GM12878 (cell line): ENCODE measurements at regions not wholly inside any gene's neighbourhood (a gene's known extent, or its start where the extent isn't known, plus 50 kb on each side); places are given as distances from the start of the nearest gene placed in this dataset.

Experiments
- BRCA1 ChIP-seq: IDR thresholded peaks from 2 replicates; pipeline ENCODE4 v1.6.1; 2011; ENCODE audit warnings: low read depth, low read length, improper control_type of control experiment
- CREB1 ChIP-seq: IDR thresholded peaks from 2 replicates; pipeline ENCODE4 v1.6.1; 2012; ENCODE audit warnings: low read depth, mild to moderate bottlenecking, inconsistent platforms
- EP300 ChIP-seq, 2 experiments: fragments of 150-350 bp in 1 of 2; IDR thresholded peaks; 2 replicates each; pipeline ENCODE4 v1.6.1; 2011 to 2012; ENCODE audit warnings: low read depth in 2 of 2, low read length in 2 of 2, borderline replicate concordance in 1 of 2, improper control_type of control experiment in 1 of 2, inconsistent platforms in 1 of 2; ENCODE audit not compliant: control insufficient read depth in 1 of 2
- EZH2 ChIP-seq: IDR thresholded peaks from 2 replicates; pipeline ENCODE4 v1.6.1; 2012; ENCODE audit warnings: low read depth, mild to moderate bottlenecking, control low read depth, inconsistent platforms, low read length, borderline replicate concordance; ENCODE audit not compliant: control insufficient read depth
- HSF1 ChIP-seq: fragments of 150-350 bp; IDR thresholded peaks from 2 replicates; pipeline ENCODE4 v1.6.1; 2014; ENCODE audit warnings: mild to moderate bottlenecking, low read depth, low read length
- NFYB ChIP-seq: IDR thresholded peaks from 2 replicates; pipeline ENCODE4 v1.6.1; 2011; ENCODE audit warnings: low read depth, mild to moderate bottlenecking, low read length, improper control_type of control experiment, moderate library complexity; ENCODE audit not compliant: insufficient read depth
- TF ChIP-seq, protein P1 (sequence below): IDR thresholded peaks from 2 replicates; pipeline ENCODE4 v1.6.1; 2012; ENCODE audit warnings: low read depth, low read length, improper control_type of control experiment

- TF ChIP-seq EZH2 (no peak), BRCA1 (no peak), HSF1 (no peak), CREB1 (no peak), EP300 (IDR thresholded peaks at IDR 0.05; ENCODE audit: borderline replicate concordance in 1 of 2, control insufficient read depth in 1 of 2, low read depth in 2 of 2, low read length in 2 of 2) (no peak), NFYB (no peak)
- TF ChIP-seq, protein P1, sequence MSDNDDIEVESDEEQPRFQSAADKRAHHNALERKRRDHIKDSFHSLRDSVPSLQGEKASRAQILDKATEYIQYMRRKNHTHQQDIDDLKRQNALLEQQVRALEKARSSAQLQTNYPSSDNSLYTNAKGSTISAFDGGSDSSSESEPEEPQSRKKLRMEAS: no peak
Observed at GRCh38 chr5:162886717-162887116, 550.7 kb upstream of the CCNG1 start.
